ENCODE measurements at regions not wholly inside any gene's neighbourhood (a gene's known extent, or its start where the extent isn't known, plus 50 kb on each side); places are given as distances from the start of the nearest gene placed in this dataset.
"Not testable (repeated sequence)": the region's sequence is repeated elsewhere in the genome, so short reads cannot be mapped to it uniquely, and the experiment has no call there.

- DNase-seq (ENCODE audit: low read depth), result no peak
Measured at GRCh38 chr6:112651239-112651638, 304.1 kb downstream of the RFPL4B start.

GRCh38 chr6:112659912-112660311 is 312.8 kb downstream of the RFPL4B start:
- DNase-seq (ENCODE audit: low read depth), result no peak

GRCh38 chr6:112660626-112661025 is 313.5 kb downstream of the RFPL4B start:
- no peak for DNase-seq (ENCODE audit: low read depth)

GRCh38 chr6:112663698-112664097 is 316.6 kb downstream of the RFPL4B start:
- DNase-seq (ENCODE audit: low read depth), result peak; percentile 17

GRCh38 chr6:112665114-112665513 is 318.0 kb downstream of the RFPL4B start:
- no peak for DNase-seq (ENCODE audit: low read depth)

- peak; percentile 21 for DNase-seq (ENCODE audit: low read depth)
Measured at GRCh38 chr6:112665815-112666214, 318.7 kb downstream of the RFPL4B start.

GRCh38 chr6:112667427-112667826 is 320.3 kb downstream of the RFPL4B start:
- no peak for DNase-seq (ENCODE audit: low read depth)

- no peak for DNase-seq (ENCODE audit: low read depth)
Measured at GRCh38 chr6:112680091-112680490, 333.0 kb downstream of the RFPL4B start.

GRCh38 chr6:112682071-112682470 is 334.9 kb downstream of the RFPL4B start:
- no peak for DNase-seq (ENCODE audit: low read depth)

- DNase-seq (ENCODE audit: low read depth), result no peak
Measured at GRCh38 chr6:112683106-112683505, 336.0 kb downstream of the RFPL4B start.

- DNase-seq (ENCODE audit: low read depth), result no peak
Measured at GRCh38 chr6:112683926-112684325, 336.8 kb downstream of the RFPL4B start.

GRCh38 chr6:112685521-112686220 is 338.5 kb downstream of the RFPL4B start:
- not testable (repeated sequence) for DNase-seq (ENCODE audit: low read depth)

GRCh38 chr6:112688487-112689165 is 341.5 kb downstream of the RFPL4B start:
- DNase-seq (ENCODE audit: low read depth), result not testable (repeated sequence)

- not testable (repeated sequence) for DNase-seq (ENCODE audit: low read depth)
Measured at GRCh38 chr6:112689183-112689858, 342.2 kb downstream of the RFPL4B start.

GRCh38 chr6:112690497-112691202 is 343.5 kb downstream of the RFPL4B start:
- no peak for DNase-seq (ENCODE audit: low read depth)

- DNase-seq (ENCODE audit: low read depth), result peak; percentile 64
Measured at GRCh38 chr6:112691289-112691688, 344.2 kb downstream of the RFPL4B start.

GRCh38 chr6:112695001-112695400 is 347.9 kb downstream of the RFPL4B start:
- no peak for DNase-seq (ENCODE audit: low read depth)

- DNase-seq (ENCODE audit: low read depth), result no peak
Measured at GRCh38 chr6:112697265-112697664, 350.1 kb downstream of the RFPL4B start.

GRCh38 chr6:112701201-112701600 is 354.1 kb downstream of the RFPL4B start:
- peak; percentile 66 for DNase-seq (ENCODE audit: low read depth)

GRCh38 chr6:112710710-112711109 is 363.6 kb downstream of the RFPL4B start:
- DNase-seq (ENCODE audit: low read depth), result no peak

GRCh38 chr6:112713402-112713801 is 366.3 kb downstream of the RFPL4B start:
- DNase-seq (ENCODE audit: low read depth), result no peak

GRCh38 chr6:112717401-112717800 is 370.3 kb downstream of the RFPL4B start:
- DNase-seq (ENCODE audit: low read depth), result no peak
